ENCODE measurements at regions not wholly inside any gene's neighbourhood (a gene's known extent, or its start where the extent isn't known, plus 50 kb on each side); places are given as distances from the start of the nearest gene placed in this dataset.

GRCh38 chr2:157150747-157151146, 106.8 kb upstream of the GALNT5 start:
- TF ChIP-seq CHD1 (IDR thresholded peaks at IDR 0.05; ENCODE audit: low read depth, low read length) (no peak), NRF1 (conservative IDR thresholded peaks at IDR 0.05; ENCODE audit: low read depth, low read length) (no peak), CTCF (IDR thresholded peaks at IDR 0.05 in 2 of 3, conservative IDR thresholded peaks at IDR 0.05 in 1 of 3; ENCODE audit: control insufficient read depth in 2 of 3, extremely low read depth in 1 of 3, insufficient read depth in 1 of 3, low read depth in 3 of 3, low read length in 3 of 3) (no peak), MAX (IDR thresholded peaks at IDR 0.05; ENCODE audit: low read depth, low read length) (no peak), POLR2A (IDR thresholded peaks at IDR 0.05; ENCODE audit: low read depth, low read length) (no peak), SIN3A (IDR thresholded peaks at IDR 0.05; ENCODE audit: low read depth, low read length) (no peak), EZH2 (IDR thresholded peaks at IDR 0.05; ENCODE audit: borderline replicate concordance, control insufficient read depth, low read depth, low read length) (no peak), BHLHE40 (IDR thresholded peaks at IDR 0.05; ENCODE audit: borderline replicate concordance in 1 of 2, low read depth in 2 of 2, low read length in 1 of 2) (peak in 1 of 2 experiments; percentile 21; a peak in 1 of 4 replicates), HCFC1 (IDR thresholded peaks at IDR 0.05; ENCODE audit: low read length) (no peak)
